ENCODE measurements at regions not wholly inside any gene's neighbourhood (a gene's known extent, or its start where the extent isn't known, plus 50 kb on each side); places are given as distances from the start of the nearest gene placed in this dataset.

- no peaks in the 10 kb centered on the region for H3K4me1 ChIP-seq (replicated peaks)
- no peak for DNase-seq (ENCODE audit: low spot score)
- TF ChIP-seq, protein P1, sequence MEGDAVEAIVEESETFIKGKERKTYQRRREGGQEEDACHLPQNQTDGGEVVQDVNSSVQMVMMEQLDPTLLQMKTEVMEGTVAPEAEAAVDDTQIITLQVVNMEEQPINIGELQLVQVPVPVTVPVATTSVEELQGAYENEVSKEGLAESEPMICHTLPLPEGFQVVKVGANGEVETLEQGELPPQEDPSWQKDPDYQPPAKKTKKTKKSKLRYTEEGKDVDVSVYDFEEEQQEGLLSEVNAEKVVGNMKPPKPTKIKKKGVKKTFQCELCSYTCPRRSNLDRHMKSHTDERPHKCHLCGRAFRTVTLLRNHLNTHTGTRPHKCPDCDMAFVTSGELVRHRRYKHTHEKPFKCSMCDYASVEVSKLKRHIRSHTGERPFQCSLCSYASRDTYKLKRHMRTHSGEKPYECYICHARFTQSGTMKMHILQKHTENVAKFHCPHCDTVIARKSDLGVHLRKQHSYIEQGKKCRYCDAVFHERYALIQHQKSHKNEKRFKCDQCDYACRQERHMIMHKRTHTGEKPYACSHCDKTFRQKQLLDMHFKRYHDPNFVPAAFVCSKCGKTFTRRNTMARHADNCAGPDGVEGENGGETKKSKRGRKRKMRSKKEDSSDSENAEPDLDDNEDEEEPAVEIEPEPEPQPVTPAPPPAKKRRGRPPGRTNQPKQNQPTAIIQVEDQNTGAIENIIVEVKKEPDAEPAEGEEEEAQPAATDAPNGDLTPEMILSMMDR (IDR thresholded peaks at IDR 0.05), result no peak
- TF ChIP-seq POLR2AphosphoS5 (IDR thresholded peaks at IDR 0.05) (no peak), POLR2A (IDR thresholded peaks at IDR 0.05) (no peak)
- H3K27ac ChIP-seq, result no peak overlapping the region
- WGBS, result 85% methylated on average over 11 of the region's 11 CpGs
- H3K36me3 ChIP-seq, result no peaks in the 10 kb centered on the region
- H3K9me3 ChIP-seq, result no peaks in the 10 kb centered on the region
- intact Hi-C loops (cut with DNase I), result no loop called here
- H3K4me3 ChIP-seq, result no peak overlapping the region
- no peaks in the 10 kb centered on the region for H3K27me3 ChIP-seq (replicated peaks; ENCODE audit: insufficient read depth)
These were observed 59.5 kb downstream of the MYCN start for GRCh38 chr2:15999596-16000469.

DNA sequence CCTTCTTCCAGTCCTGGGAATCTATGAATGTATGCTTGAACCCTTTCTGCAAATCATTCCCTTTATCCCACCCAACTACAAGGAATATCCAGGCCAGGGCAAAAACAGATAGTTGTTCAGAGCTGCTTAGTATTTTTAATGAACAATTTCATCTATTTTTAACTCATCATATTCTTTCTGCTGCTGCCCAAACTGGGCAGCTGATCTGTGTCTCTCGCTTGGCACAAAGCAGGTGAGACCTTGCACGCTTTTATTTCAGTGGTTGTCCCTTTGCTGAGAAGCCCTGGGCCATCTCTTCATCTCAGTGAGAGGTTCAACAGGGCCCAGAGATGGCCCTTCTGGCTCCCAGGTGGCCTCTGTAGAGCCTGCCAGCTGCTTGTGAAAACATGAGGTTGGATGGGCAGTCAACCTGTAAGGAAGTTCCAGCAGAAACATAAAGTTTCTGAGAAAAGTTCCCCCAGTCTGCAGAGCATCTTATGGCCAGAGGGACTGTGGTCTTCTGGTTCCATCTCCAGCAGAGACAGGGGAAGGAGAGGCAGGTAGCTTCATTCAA, 57.5 kb downstream of the MYCN start:
- Histone ChIP-seq H3K27ac (no peak overlapping the region), H3K36me3 (no peaks in the 10 kb centered on the region), H3K4me1 (replicated peaks) (no peaks in the 10 kb centered on the region), H3K4me3 (no peak overlapping the region), H3K9me3 (no peaks in the 10 kb centered on the region), H3K27me3 (replicated peaks; ENCODE audit: insufficient read depth) (no peaks in the 10 kb centered on the region)
- TF ChIP-seq, protein P1 (IDR thresholded peaks at IDR 0.05), result no peak
- TF ChIP-seq POLR2A (IDR thresholded peaks at IDR 0.05) (no peak), POLR2AphosphoS5 (IDR thresholded peaks at IDR 0.05) (no peak)
- DNase-seq (ENCODE audit: low spot score), result no peak
- 89% methylated on average over 2 of the region's 2 CpGs for WGBS
- intact Hi-C loops (cut with DNase I), result no loop called here

DNA sequence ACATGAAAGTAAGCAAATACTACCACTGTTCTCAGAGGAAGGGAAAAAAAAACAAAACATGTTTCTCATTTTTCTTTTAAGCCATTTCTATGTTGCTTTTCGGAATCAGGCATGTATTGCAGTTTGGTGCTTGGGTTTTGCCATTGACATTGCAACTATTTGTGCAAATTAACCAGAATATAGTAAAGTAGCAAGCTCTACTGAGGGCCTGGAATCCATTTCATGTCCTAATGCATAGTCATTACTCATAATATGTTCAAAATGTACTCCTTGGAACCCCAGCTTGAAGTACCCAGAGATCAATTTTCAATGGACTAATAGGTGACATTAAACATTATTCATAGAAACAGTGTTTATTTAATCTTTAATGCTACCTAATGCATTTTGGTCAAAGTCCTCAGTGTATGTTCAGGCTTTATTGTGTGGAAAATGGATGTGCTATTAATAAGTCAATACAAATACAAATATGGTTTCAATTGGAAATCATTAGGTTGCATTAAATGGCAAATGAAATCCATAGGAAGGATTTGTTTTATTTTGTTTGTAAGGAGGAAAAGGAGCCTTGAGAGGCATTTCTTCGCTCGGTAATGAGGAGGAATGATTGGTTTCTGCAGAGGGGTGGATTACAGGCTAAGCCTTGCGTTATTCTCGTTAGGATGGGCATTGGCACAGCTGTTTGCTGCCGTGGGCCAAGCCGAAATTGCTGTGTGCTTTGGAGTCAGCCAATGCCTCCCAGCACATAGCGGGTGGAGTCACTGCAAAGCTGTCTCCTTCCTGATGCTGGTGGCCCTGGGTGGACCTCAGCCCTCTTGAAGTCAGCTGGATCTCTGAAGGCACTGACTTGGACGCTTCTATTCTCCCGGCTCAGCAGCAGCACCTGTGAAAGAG, 56.4 kb downstream of the MYCN start:
- no peaks in the 10 kb centered on the region for H3K36me3 ChIP-seq
- no peaks in the 10 kb centered on the region for H3K27me3 ChIP-seq (replicated peaks; ENCODE audit: insufficient read depth)
- H3K4me3 ChIP-seq, result no peak overlapping the region
- WGBS, result 62% methylated on average over 10 of the region's 10 CpGs
- intact Hi-C loops (cut with DNase I), result no loop called here
- TF ChIP-seq POLR2AphosphoS5 (IDR thresholded peaks at IDR 0.05), result no peak
- TF ChIP-seq, protein P1 (IDR thresholded peaks at IDR 0.05), result no peak
- no peak for TF ChIP-seq POLR2A (IDR thresholded peaks at IDR 0.05)
- no peak for DNase-seq (ENCODE audit: low spot score)
- no peak overlapping the region for H3K27ac ChIP-seq
- no peaks in the 10 kb centered on the region for H3K4me1 ChIP-seq (replicated peaks)
- no peaks in the 10 kb centered on the region for H3K9me3 ChIP-seq

Small RNA genes in the stretch of these regions (small RNA-seq; reads per million reads assigned to genes)
- gene AC174048.1, result 0 reads per million in 2 donors
- gene RF00561, result 0 reads per million in 2 donors
